MM.1S (cell line): ENCODE measurements at regions not wholly inside any gene's neighbourhood (a gene's known extent, or its start where the extent isn't known, plus 50 kb on each side); places are given as distances from the start of the nearest gene placed in this dataset.

ENCODE experiments used
- CTCF ChIP-seq: fragments of 300-600 bp; sonication (generic); IDR thresholded peaks from 2 replicates; pipeline ENCODE4 v1.5.1; 2016; ENCODE audit warnings: antibody characterized with exemption, low read length, mixed read lengths
- EZH2 ChIP-seq: fragments of 300-600 bp; sonication (generic); optimal IDR thresholded peaks from 2 replicates; pipeline ENCODE3; 2017; ENCODE audit warnings: low read depth, mild to moderate bottlenecking, antibody characterized with exemption, low read length, mixed read lengths
- EZH2phosphoT487 ChIP-seq: fragments of 300-600 bp; sonication (generic); IDR thresholded peaks from 2 replicates; pipeline ENCODE4 v1.6.1; 2018; ENCODE audit warnings: antibody characterized with exemption, low read length

- TF ChIP-seq CTCF (no peak), EZH2 (no peak), EZH2phosphoT487 (no peak)
These were observed 62.2 kb upstream of the IL17B start for GRCh38 chr5:149441194-149441753.
